ENCODE measurements at regions not wholly inside any gene's neighbourhood (a gene's known extent, or its start where the extent isn't known, plus 50 kb on each side); places are given as distances from the start of the nearest gene placed in this dataset.
A peak's percentile ranks its signal among the peaks of the same experiment; 100 is the strongest.

DNA sequence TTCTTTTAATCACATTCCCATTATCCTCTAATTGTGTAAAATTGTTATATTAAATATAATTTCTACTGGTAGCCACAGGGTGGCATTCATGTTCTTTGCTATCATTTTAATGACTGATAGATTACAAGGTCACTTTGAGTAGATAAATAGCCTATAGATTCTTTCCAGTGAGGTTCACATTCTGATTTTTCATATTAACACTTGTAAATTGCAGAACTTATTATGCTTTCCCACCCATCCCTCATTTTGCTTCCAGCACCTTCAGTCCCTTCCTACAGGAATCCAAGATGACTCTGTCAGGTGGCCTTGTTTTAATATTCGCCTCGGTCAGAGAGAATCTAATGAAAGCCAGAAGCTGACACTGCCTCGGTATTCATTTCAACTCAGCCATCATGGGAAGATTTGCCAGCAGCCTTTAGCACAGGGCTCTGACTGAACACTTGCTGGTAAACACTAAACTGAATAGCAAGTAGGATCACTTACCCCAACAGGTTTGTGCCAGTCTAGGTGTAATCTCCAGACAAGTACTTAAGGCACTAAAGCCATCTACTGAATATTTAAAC is 101.2 kb upstream of the FSHR start:
- TF ChIP-seq EP300 (IDR thresholded peaks at IDR 0.05; ENCODE audit: borderline replicate concordance) (no peak), RAD21 (IDR thresholded peaks at IDR 0.05; ENCODE audit: low read depth) (peak; percentile 5; the same call in 1 of the 2 replicates), TCF12 (IDR thresholded peaks at IDR 0.05; ENCODE audit: low read depth) (no peak)

DNA sequence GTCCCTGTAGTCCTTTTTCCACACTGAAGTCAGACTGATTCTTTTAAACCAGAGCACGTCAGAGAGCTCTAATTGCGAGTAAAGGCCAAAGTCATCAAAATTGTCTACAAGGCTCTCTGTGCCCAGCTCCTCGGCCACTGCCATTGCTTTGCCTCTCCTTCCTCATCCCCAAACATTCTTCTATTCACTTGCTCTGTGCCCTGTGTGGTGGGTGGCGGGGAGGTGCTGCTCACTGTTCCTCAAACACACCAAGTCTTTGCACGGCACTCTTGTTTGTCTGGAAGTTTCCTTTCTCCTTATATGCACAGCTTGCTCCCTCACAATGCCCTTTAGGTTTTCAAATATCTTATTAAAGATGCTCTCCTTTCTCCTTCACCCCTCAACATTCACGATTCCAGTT is 100.1 kb upstream of the FSHR start:
- no peak for TF ChIP-seq EGR1 (IDR thresholded peaks at IDR 0.05)
- no peak for TF ChIP-seq ZBTB7A (IDR thresholded peaks at IDR 0.05; ENCODE audit: low read depth)
- TF ChIP-seq, protein P1, sequence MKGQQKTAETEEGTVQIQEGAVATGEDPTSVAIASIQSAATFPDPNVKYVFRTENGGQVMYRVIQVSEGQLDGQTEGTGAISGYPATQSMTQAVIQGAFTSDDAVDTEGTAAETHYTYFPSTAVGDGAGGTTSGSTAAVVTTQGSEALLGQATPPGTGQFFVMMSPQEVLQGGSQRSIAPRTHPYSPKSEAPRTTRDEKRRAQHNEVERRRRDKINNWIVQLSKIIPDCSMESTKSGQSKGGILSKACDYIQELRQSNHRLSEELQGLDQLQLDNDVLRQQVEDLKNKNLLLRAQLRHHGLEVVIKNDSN (IDR thresholded peaks at IDR 0.05): no peak
- TF ChIP-seq RAD21 (IDR thresholded peaks at IDR 0.05; ENCODE audit: low read depth): no peak
- TF ChIP-seq FOXM1 (IDR thresholded peaks at IDR 0.05; ENCODE audit: borderline replicate concordance, low read depth): no peak
- no peak for TF ChIP-seq YY1 (IDR thresholded peaks at IDR 0.05; ENCODE audit: low read depth)
- no peak for TF ChIP-seq TAF1 (IDR thresholded peaks at IDR 0.05; ENCODE audit: low read depth)
- TF ChIP-seq CREB1 (IDR thresholded peaks at IDR 0.05; ENCODE audit: low read depth): no peak
- TF ChIP-seq CEBPB (IDR thresholded peaks at IDR 0.05): no peak
- TF ChIP-seq, protein P2, sequence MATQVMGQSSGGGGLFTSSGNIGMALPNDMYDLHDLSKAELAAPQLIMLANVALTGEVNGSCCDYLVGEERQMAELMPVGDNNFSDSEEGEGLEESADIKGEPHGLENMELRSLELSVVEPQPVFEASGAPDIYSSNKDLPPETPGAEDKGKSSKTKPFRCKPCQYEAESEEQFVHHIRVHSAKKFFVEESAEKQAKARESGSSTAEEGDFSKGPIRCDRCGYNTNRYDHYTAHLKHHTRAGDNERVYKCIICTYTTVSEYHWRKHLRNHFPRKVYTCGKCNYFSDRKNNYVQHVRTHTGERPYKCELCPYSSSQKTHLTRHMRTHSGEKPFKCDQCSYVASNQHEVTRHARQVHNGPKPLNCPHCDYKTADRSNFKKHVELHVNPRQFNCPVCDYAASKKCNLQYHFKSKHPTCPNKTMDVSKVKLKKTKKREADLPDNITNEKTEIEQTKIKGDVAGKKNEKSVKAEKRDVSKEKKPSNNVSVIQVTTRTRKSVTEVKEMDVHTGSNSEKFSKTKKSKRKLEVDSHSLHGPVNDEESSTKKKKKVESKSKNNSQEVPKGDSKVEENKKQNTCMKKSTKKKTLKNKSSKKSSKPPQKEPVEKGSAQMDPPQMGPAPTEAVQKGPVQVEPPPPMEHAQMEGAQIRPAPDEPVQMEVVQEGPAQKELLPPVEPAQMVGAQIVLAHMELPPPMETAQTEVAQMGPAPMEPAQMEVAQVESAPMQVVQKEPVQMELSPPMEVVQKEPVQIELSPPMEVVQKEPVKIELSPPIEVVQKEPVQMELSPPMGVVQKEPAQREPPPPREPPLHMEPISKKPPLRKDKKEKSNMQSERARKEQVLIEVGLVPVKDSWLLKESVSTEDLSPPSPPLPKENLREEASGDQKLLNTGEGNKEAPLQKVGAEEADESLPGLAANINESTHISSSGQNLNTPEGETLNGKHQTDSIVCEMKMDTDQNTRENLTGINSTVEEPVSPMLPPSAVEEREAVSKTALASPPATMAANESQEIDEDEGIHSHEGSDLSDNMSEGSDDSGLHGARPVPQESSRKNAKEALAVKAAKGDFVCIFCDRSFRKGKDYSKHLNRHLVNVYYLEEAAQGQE (IDR thresholded peaks at IDR 0.05; ENCODE audit: low read depth): no peak
- no peak for TF ChIP-seq EP300 (IDR thresholded peaks at IDR 0.05; ENCODE audit: borderline replicate concordance)
- no peak for TF ChIP-seq TEAD4 (IDR thresholded peaks at IDR 0.05)
- no peak for TF ChIP-seq NFIC (IDR thresholded peaks at IDR 0.05)
- TF ChIP-seq, protein P3, sequence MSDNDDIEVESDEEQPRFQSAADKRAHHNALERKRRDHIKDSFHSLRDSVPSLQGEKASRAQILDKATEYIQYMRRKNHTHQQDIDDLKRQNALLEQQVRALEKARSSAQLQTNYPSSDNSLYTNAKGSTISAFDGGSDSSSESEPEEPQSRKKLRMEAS (IDR thresholded peaks at IDR 0.05): no peak
- TF ChIP-seq TCF12 (IDR thresholded peaks at IDR 0.05; ENCODE audit: low read depth): no peak

DNA sequence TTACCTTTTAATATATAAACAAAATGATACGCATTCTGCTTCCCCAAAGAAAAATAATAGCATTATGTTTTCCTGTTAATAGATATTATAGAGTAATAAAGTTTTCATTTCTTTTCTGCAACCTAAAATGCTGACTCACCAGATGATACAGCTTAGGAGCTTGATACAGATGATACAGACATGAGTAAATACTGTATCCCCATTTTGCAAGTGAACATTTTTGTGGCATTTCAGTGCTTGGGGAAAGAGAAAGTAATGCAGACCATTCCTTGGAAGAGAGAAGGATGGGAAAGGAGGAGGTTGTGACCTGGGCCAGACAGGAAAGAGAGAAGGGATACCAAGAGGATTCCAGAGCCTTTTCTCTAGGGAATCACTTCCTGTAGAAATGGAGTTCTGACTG is 97.5 kb upstream of the FSHR start:
- TF ChIP-seq TCF12 (IDR thresholded peaks at IDR 0.05; ENCODE audit: low read depth): no peak
- no peak for TF ChIP-seq CEBPB (IDR thresholded peaks at IDR 0.05)
- TF ChIP-seq, protein P2 (IDR thresholded peaks at IDR 0.05; ENCODE audit: low read depth): no peak
- no peak for TF ChIP-seq EGR1 (IDR thresholded peaks at IDR 0.05)
- no peak for TF ChIP-seq TAF1 (IDR thresholded peaks at IDR 0.05; ENCODE audit: low read depth)
- TF ChIP-seq NFIC (IDR thresholded peaks at IDR 0.05): no peak
- no peak for TF ChIP-seq FOXM1 (IDR thresholded peaks at IDR 0.05; ENCODE audit: borderline replicate concordance, low read depth)
- TF ChIP-seq YY1 (IDR thresholded peaks at IDR 0.05; ENCODE audit: low read depth): no peak
- no peak for TF ChIP-seq CREB1 (IDR thresholded peaks at IDR 0.05; ENCODE audit: low read depth)
- TF ChIP-seq, protein P1 (IDR thresholded peaks at IDR 0.05): no peak
- TF ChIP-seq RAD21 (IDR thresholded peaks at IDR 0.05; ENCODE audit: low read depth): no peak
- TF ChIP-seq, protein P3 (IDR thresholded peaks at IDR 0.05): no peak
- no peak for TF ChIP-seq EP300 (IDR thresholded peaks at IDR 0.05; ENCODE audit: borderline replicate concordance)

DNA sequence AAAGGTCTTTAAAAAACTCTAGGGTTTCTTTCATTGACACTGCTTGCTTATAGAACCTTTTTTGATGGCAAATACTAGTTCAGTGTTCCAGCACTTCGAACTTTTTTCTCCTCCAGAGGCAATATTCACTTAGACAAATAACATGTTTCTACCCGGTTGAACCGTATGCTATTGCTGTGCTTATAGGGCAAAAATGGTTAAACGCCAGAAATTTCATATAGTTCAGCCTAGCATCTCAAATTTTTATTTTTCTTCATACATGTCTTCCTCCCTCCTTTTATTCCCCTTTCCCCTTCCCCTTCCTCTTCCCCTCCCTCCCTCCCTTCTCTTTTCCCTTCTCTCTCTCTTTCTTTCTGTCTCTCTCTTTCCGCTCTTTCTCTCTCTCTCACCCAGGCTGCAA is 96.9 kb upstream of the FSHR start:
- TF ChIP-seq YY1 (IDR thresholded peaks at IDR 0.05; ENCODE audit: low read depth) (no peak), FOXM1 (IDR thresholded peaks at IDR 0.05; ENCODE audit: borderline replicate concordance, low read depth) (no peak), EP300 (IDR thresholded peaks at IDR 0.05; ENCODE audit: borderline replicate concordance) (no peak), TCF12 (IDR thresholded peaks at IDR 0.05; ENCODE audit: low read depth) (no peak), ZBTB7A (IDR thresholded peaks at IDR 0.05; ENCODE audit: low read depth) (no peak), RAD21 (IDR thresholded peaks at IDR 0.05; ENCODE audit: low read depth) (no peak), CREB1 (IDR thresholded peaks at IDR 0.05; ENCODE audit: low read depth) (no peak), EGR1 (IDR thresholded peaks at IDR 0.05) (no peak), TAF1 (IDR thresholded peaks at IDR 0.05; ENCODE audit: low read depth) (no peak), TEAD4 (IDR thresholded peaks at IDR 0.05) (no peak), CEBPB (IDR thresholded peaks at IDR 0.05) (no peak), NFIC (IDR thresholded peaks at IDR 0.05) (no peak)
- TF ChIP-seq, protein P2 (IDR thresholded peaks at IDR 0.05; ENCODE audit: low read depth): no peak
- TF ChIP-seq, protein P1 (IDR thresholded peaks at IDR 0.05): no peak
- TF ChIP-seq, protein P3 (IDR thresholded peaks at IDR 0.05): no peak
